Keratinocyte (primary cell): ENCODE measurements at regions not wholly inside any gene's neighbourhood (a gene's known extent, or its start where the extent isn't known, plus 50 kb on each side); places are given as distances from the start of the nearest gene placed in this dataset.

Experiments used
- DNase-seq: peaks from one replicate; pipeline ENCODE4 v3.0.0-alpha.2; 2011; ENCODE audit warnings: low read depth, missing footprints, low spot score
- FAIRE-seq: peaks from 2 replicates; lab custom pipeline; 2011; peaks lifted over from hg19 to GRCh38; lab: Jason Lieb, UNC
- H2AFZ ChIP-seq: 2 replicates; pipeline ENCODE4 v1.6.0; 2012; ENCODE audit warnings: low read length, control low read depth, inconsistent platforms; ENCODE audit not compliant: control insufficient read depth
- H3K27ac ChIP-seq: 2 replicates; pipeline ENCODE4 v1.5.1; 2011; ENCODE audit warnings: low read length; ENCODE audit not compliant: control insufficient read depth, insufficient read depth
- H3K27me3 ChIP-seq: 3 replicates; pipeline ENCODE4 v1.6.0; 2011; ENCODE audit warnings: low read length; ENCODE audit not compliant: control insufficient read depth, insufficient read depth; ENCODE audit errors: extremely low read depth
- H3K36me3 ChIP-seq, 2 experiments: 2 replicates in 1 of 2; 3 replicates in 1 of 2; pipeline ENCODE4 v1.5.1; 2011; ENCODE audit warnings: low read length in 2 of 2, mild to moderate bottlenecking in 1 of 2; ENCODE audit not compliant: control insufficient read depth in 2 of 2, insufficient read depth in 2 of 2; ENCODE audit errors: extremely low read depth in 1 of 2
- H3K4me1 ChIP-seq: 3 replicates; pipeline ENCODE4 v1.5.1; 2011; ENCODE audit warnings: low read length; ENCODE audit not compliant: control insufficient read depth, insufficient read depth; ENCODE audit errors: extremely low read depth
- H3K4me2 ChIP-seq: 3 replicates; pipeline ENCODE4 v1.6.0; 2011; ENCODE audit warnings: low read depth, low read length; ENCODE audit not compliant: control insufficient read depth, insufficient read depth; ENCODE audit errors: extremely low read depth
- H3K4me3 ChIP-seq, 3 experiments: fragments of 200-600 bp in 1 of 3; sonication (generic) in 1 of 3; 2 replicates in 2 of 3; 3 replicates in 1 of 3; pipeline ENCODE4 v1.5.1; 2011 to 2016; ENCODE audit warnings: low read length in 3 of 3, mild to moderate bottlenecking in 3 of 3, control low read depth in 2 of 3, inconsistent platforms in 1 of 3, low read depth in 1 of 3, mixed read lengths in 1 of 3, mixed run types in 1 of 3, moderate library complexity in 1 of 3; ENCODE audit not compliant: control insufficient read depth in 2 of 3, insufficient read depth in 2 of 3; ENCODE audit errors: extremely low read depth in 1 of 3
- H3K79me2 ChIP-seq: 2 replicates; pipeline ENCODE4 v1.6.0; 2012; ENCODE audit warnings: low read length; ENCODE audit not compliant: control insufficient read depth, insufficient read depth
- H3K9ac ChIP-seq: 3 replicates; pipeline ENCODE4 v1.6.0; 2011; ENCODE audit warnings: low read length; ENCODE audit not compliant: control insufficient read depth, insufficient read depth; ENCODE audit errors: extremely low read depth
- H3K9me1 ChIP-seq: 3 replicates; pipeline ENCODE4 v1.6.0; 2011; ENCODE audit warnings: low read length; ENCODE audit not compliant: control insufficient read depth, insufficient read depth; ENCODE audit errors: extremely low read depth
- H3K9me3 ChIP-seq: 2 replicates; pipeline ENCODE4 v1.5.1; 2012; ENCODE audit warnings: low read depth, low read length; ENCODE audit not compliant: control insufficient read depth
- H4K20me1 ChIP-seq: 3 replicates; pipeline ENCODE4 v1.6.0; 2011; ENCODE audit warnings: low read length; ENCODE audit not compliant: control insufficient read depth, insufficient read depth; ENCODE audit errors: extremely low read depth
- CTCF ChIP-seq, 3 experiments: IDR thresholded peaks in 1 of 3; conservative IDR thresholded peaks in 1 of 3; optimal IDR thresholded peaks in 1 of 3; 2 replicates in 2 of 3; 3 replicates in 1 of 3; pipeline versions ENCODE3 to v1.5.1; 2011; ENCODE audit warnings: low read length in 3 of 3, mild to moderate bottlenecking in 3 of 3, moderate library complexity in 2 of 3, control low read depth in 1 of 3, inconsistent platforms in 1 of 3; ENCODE audit not compliant: insufficient read depth in 2 of 3; ENCODE audit errors: extremely low read depth in 1 of 3
- EZH2 ChIP-seq: IDR thresholded peaks from one replicate; pipeline ENCODE4 v1.6.1; 2012; ENCODE audit warnings: inconsistent platforms, mild to moderate bottlenecking, low read length, moderate library complexity
- dilution Hi-C: fragments of 300-500 bp; cut with MboI; formaldehyde crosslinking; loops from one replicate; pipeline ENCODE4 v1.7.0; 2020; ENCODE audit warnings: low sequenced_read_pairs; ENCODE audit not compliant: extremely low pct_ligation_motif_present

GRCh38 chr6:84902354-84902928, 138.0 kb upstream of the TBX18 start:
- dilution Hi-C loops, result no loop called here
- Histone ChIP-seq H3K36me3 (no peaks in the 10 kb centered on the region), H3K9ac (no peak overlapping the region), H4K20me1 (no peaks in the 10 kb centered on the region), H3K4me2 (no peak overlapping the region), H3K4me3 (no peak overlapping the region), H3K4me1 (no peaks in the 10 kb centered on the region), H3K27ac (no peak overlapping the region), H3K79me2 (no peaks in the 10 kb centered on the region), H3K9me1 (no peaks in the 10 kb centered on the region), H2AFZ (no peak overlapping the region), H3K27me3 (no peaks in the 10 kb centered on the region), H3K9me3 (no peaks in the 10 kb centered on the region)
- no peak for FAIRE-seq
- no peak for DNase-seq
- TF ChIP-seq CTCF (optimal IDR thresholded peaks at IDR 0.05 in 1 of 3, IDR thresholded peaks at IDR 0.05 in 1 of 3, conservative IDR thresholded peaks at IDR 0.05 in 1 of 3; ENCODE audit: extremely low read depth in 1 of 3, insufficient read depth in 2 of 3, low read length in 3 of 3), result no peak
- no peak for TF ChIP-seq EZH2

- Histone ChIP-seq H3K36me3 (no peaks in the 10 kb centered on the region), H3K27me3 (no peaks in the 10 kb centered on the region), H2AFZ (no peak overlapping the region), H3K4me2 (no peak overlapping the region), H3K9me3 (no peaks in the 10 kb centered on the region), H3K79me2 (no peaks in the 10 kb centered on the region), H3K27ac (no peak overlapping the region), H3K4me1 (no peaks in the 10 kb centered on the region), H3K9ac (no peak overlapping the region), H3K4me3 (no peak overlapping the region), H3K9me1 (no peaks in the 10 kb centered on the region), H4K20me1 (no peaks in the 10 kb centered on the region)
- FAIRE-seq (no peak), DNase-seq (no peak)
- dilution Hi-C loops, result no loop called here
- TF ChIP-seq CTCF (optimal IDR thresholded peaks at IDR 0.05 in 1 of 3, IDR thresholded peaks at IDR 0.05 in 1 of 3, conservative IDR thresholded peaks at IDR 0.05 in 1 of 3; ENCODE audit: extremely low read depth in 1 of 3, insufficient read depth in 2 of 3, low read length in 3 of 3) (no peak), EZH2 (no peak)
These were observed 133.7 kb upstream of the TBX18 start for GRCh38 chr6:84897988-84898594.
